Mesenchymal stem cell (in vitro differentiated cells and primary cell): ENCODE measurements at regions not wholly inside any gene's neighbourhood (a gene's known extent, or its start where the extent isn't known, plus 50 kb on each side); places are given as distances from the start of the nearest gene placed in this dataset.
"Not testable (repeated sequence)": the region's sequence is repeated elsewhere in the genome, so short reads cannot be mapped to it uniquely, and the experiment has no call there.

Experiments
- DNase-seq: peaks from one replicate; pipeline ENCODE4 v3.0.0-alpha.2; 2013
- H2AFZ ChIP-seq: one replicate; pipeline ENCODE4 v1.6.1; 2013; ENCODE audit warnings: low read depth, mild to moderate bottlenecking, control low read depth, inconsistent platforms, low read length, moderate library complexity
- H2AK5ac ChIP-seq: 2 replicates; pipeline ENCODE4 v1.6.1; 2013; ENCODE audit warnings: low read length, moderate library complexity, mild to moderate bottlenecking, inconsistent platforms; ENCODE audit not compliant: severe bottlenecking
- H2BK120ac ChIP-seq: one replicate; pipeline ENCODE4 v1.6.1; 2013; ENCODE audit warnings: low read depth, mild to moderate bottlenecking, inconsistent platforms, low read length, moderate library complexity
- H2BK12ac ChIP-seq, 2 experiments: one replicate each; pipeline ENCODE4 v1.6.1; 2013; ENCODE audit warnings: inconsistent platforms in 2 of 2, low read length in 2 of 2, mild to moderate bottlenecking in 2 of 2, moderate library complexity in 2 of 2, control low read depth in 1 of 2
- H2BK15ac ChIP-seq: one replicate; pipeline ENCODE4 v1.6.1; 2013; ENCODE audit warnings: mild to moderate bottlenecking, low read depth, inconsistent platforms; ENCODE audit not compliant: poor library complexity, severe bottlenecking
- H2BK5ac ChIP-seq: 2 replicates; pipeline ENCODE4 v1.6.1; 2013; ENCODE audit warnings: low read depth, mild to moderate bottlenecking, low read length, control low read depth, inconsistent platforms; ENCODE audit not compliant: poor library complexity, severe bottlenecking
- H3K14ac ChIP-seq, 2 experiments: one replicate each; pipeline ENCODE4 v1.6.1; 2013; ENCODE audit warnings: inconsistent platforms in 2 of 2, low read length in 2 of 2, control low read depth in 1 of 2, mild to moderate bottlenecking in 1 of 2, moderate library complexity in 1 of 2
- H3K18ac ChIP-seq, 2 experiments: one replicate each; pipeline ENCODE4 v1.6.1; 2013; ENCODE audit warnings: inconsistent platforms in 2 of 2, low read length in 2 of 2, control low read depth in 1 of 2, low read depth in 1 of 2, mild to moderate bottlenecking in 1 of 2
- H3K23ac ChIP-seq, 2 experiments: one replicate each; pipeline ENCODE4 v1.6.1; 2013; ENCODE audit warnings: inconsistent platforms in 2 of 2, low read length in 2 of 2, mild to moderate bottlenecking in 2 of 2, moderate library complexity in 2 of 2, control low read depth in 1 of 2
- H3K27ac ChIP-seq: 2 replicates; pipeline ENCODE4 v1.5.1; 2013; ENCODE audit warnings: mild to moderate bottlenecking, moderate library complexity, low read length, control low read depth, inconsistent platforms; ENCODE audit not compliant: poor library complexity, severe bottlenecking
- H3K27me3 ChIP-seq, 2 experiments: 2 replicates each; pipeline versions ENCODE4 v1.6.1 to v1.7.0; 2013; ENCODE audit warnings: low read length in 2 of 2, mild to moderate bottlenecking in 2 of 2, moderate library complexity in 2 of 2, control low read depth in 1 of 2, inconsistent platforms in 1 of 2; ENCODE audit not compliant: control insufficient read depth in 1 of 2, insufficient read depth in 1 of 2
- H3K36me3 ChIP-seq, 2 experiments: 2 replicates each; pipeline versions ENCODE4 v1.6.1 to v1.7.0; 2013; ENCODE audit warnings: low read length in 2 of 2, control low read depth in 1 of 2, inconsistent platforms in 1 of 2, low read depth in 1 of 2, mild to moderate bottlenecking in 1 of 2; ENCODE audit not compliant: insufficient read depth in 2 of 2, control insufficient read depth in 1 of 2
- H3K4ac ChIP-seq, 2 experiments: one replicate each; pipeline ENCODE4 v1.6.1; 2013; ENCODE audit warnings: inconsistent platforms in 2 of 2, low read length in 2 of 2, mild to moderate bottlenecking in 2 of 2, moderate library complexity in 2 of 2, control low read depth in 1 of 2, low read depth in 1 of 2
- H3K4me1 ChIP-seq: 2 replicates; pipeline ENCODE4 v1.6.1; 2013; ENCODE audit warnings: low read depth, low read length, control low read depth; ENCODE audit not compliant: control insufficient read depth, insufficient read depth
- H3K4me2 ChIP-seq: 2 replicates; pipeline ENCODE4 v1.6.1; 2013; ENCODE audit warnings: low read length, mild to moderate bottlenecking, inconsistent platforms; ENCODE audit not compliant: poor library complexity, severe bottlenecking
- H3K4me3 ChIP-seq, 2 experiments: 2 replicates each; pipeline versions ENCODE4 v1.5.1 to v1.7.0; 2013; ENCODE audit warnings: low read length in 2 of 2, mild to moderate bottlenecking in 2 of 2, control low read depth in 1 of 2, low read depth in 1 of 2; ENCODE audit not compliant: insufficient read depth in 1 of 2
- H3K79me1 ChIP-seq: replicated peaks from 2 replicates; pipeline ENCODE4 v1.6.1; 2013; ENCODE audit warnings: mild to moderate bottlenecking, control low read depth, low read length, inconsistent platforms; ENCODE audit not compliant: poor library complexity, severe bottlenecking
- H3K9ac ChIP-seq: 2 replicates; pipeline ENCODE4 v1.7.0; 2013; ENCODE audit warnings: mild to moderate bottlenecking, low read length, moderate library complexity
- H3K9me3 ChIP-seq: 2 replicates; pipeline ENCODE4 v1.7.0; 2013; ENCODE audit warnings: mild to moderate bottlenecking, low read length; ENCODE audit not compliant: control insufficient read depth
- H4K8ac ChIP-seq: one replicate; pipeline ENCODE4 v1.6.1; 2013; ENCODE audit warnings: inconsistent platforms, mild to moderate bottlenecking, low read length, moderate library complexity
- H4K91ac ChIP-seq: one replicate; pipeline ENCODE4 v1.6.1; 2013; ENCODE audit warnings: mild to moderate bottlenecking, low read length, inconsistent platforms
- WGBS: methylation state at CpG from one replicate; pipeline ENCODE4 v1.1.7; 2013; ENCODE audit warnings: mixed read lengths; 5-methylcytosine and 5-hydroxymethylcytosine counted together

- Histone ChIP-seq H3K36me3 (no peaks in the 10 kb centered on the region), H2AFZ (no peak overlapping the region), H2BK15ac (no peak overlapping the region), H3K23ac (no peak overlapping the region), H3K27ac (no peak overlapping the region), H3K4me2 (no peak overlapping the region), H3K79me1 (no peaks in the 10 kb centered on the region), H3K18ac (no peak overlapping the region), H3K9me3 (no peaks in the 10 kb centered on the region), H2BK5ac (no peak overlapping the region), H3K27me3 (no peaks in the 10 kb centered on the region), H3K4me3 (no peak overlapping the region), H3K9ac (no peak overlapping the region), H2BK12ac (no peak overlapping the region), H4K8ac (no peak overlapping the region), H3K4ac (no peak overlapping the region), H2BK120ac (no peak overlapping the region), H2AK5ac (no peak overlapping the region), H3K4me1 (no peaks in the 10 kb centered on the region), H3K14ac (no peak overlapping the region), H4K91ac (no peak overlapping the region)
- WGBS, result 87% methylated on average over 16 of the region's 16 CpGs
- no peak for DNase-seq
These were observed 205.1 kb downstream of the MEMO1 start for GRCh38 chr2:31805688-31806087.

GRCh38 chr2:31803481-31804153 is 207.2 kb downstream of the MEMO1 start:
- not testable (repeated sequence) for H4K8ac ChIP-seq, H3K9me3 ChIP-seq, H3K27me3 ChIP-seq, H2BK120ac ChIP-seq, H3K23ac ChIP-seq, H2AFZ ChIP-seq, H2BK12ac ChIP-seq, H2BK5ac ChIP-seq, H3K36me3 ChIP-seq, H3K4me2 ChIP-seq, H3K4me3 ChIP-seq, H3K4me1 ChIP-seq, H3K79me1 ChIP-seq, H3K4ac ChIP-seq, H3K14ac ChIP-seq, H2BK15ac ChIP-seq, H3K18ac ChIP-seq, H3K9ac ChIP-seq, H2AK5ac ChIP-seq, H3K27ac ChIP-seq, H4K91ac ChIP-seq, DNase-seq
- 93% methylated on average over 42 of the region's 44 CpGs for WGBS

- H2BK120ac ChIP-seq, result no peak overlapping the region
- no peak overlapping the region for H3K14ac ChIP-seq
- no peak overlapping the region for H4K8ac ChIP-seq
These were observed 208.1 kb downstream of the MEMO1 start for GRCh38 chr2:31802711-31803110.

GRCh38 chr2:31799282-31799681 is 211.5 kb downstream of the MEMO1 start:
- not testable (repeated sequence) for H3K36me3 ChIP-seq, H3K4me2 ChIP-seq, H4K8ac ChIP-seq, H3K9me3 ChIP-seq, H4K91ac ChIP-seq, H2BK12ac ChIP-seq, H3K27ac ChIP-seq, H3K4me3 ChIP-seq, H2AK5ac ChIP-seq, H2BK120ac ChIP-seq, H3K18ac ChIP-seq, H3K4ac ChIP-seq, H2BK15ac ChIP-seq, H2AFZ ChIP-seq, H3K9ac ChIP-seq, H3K14ac ChIP-seq, H2BK5ac ChIP-seq, H3K4me1 ChIP-seq, H3K23ac ChIP-seq, DNase-seq, H3K27me3 ChIP-seq, H3K79me1 ChIP-seq
- 87% methylated on average over 3 of the region's 4 CpGs for WGBS

More at GRCh38 chr2:31802711-31803110, 208.1 kb downstream of the MEMO1 start:
- no peak overlapping the region for H3K18ac ChIP-seq
- H3K4me1 ChIP-seq, result no peaks in the 10 kb centered on the region
- WGBS, result 96% methylated on average over 6 of the region's 7 CpGs
- no peak overlapping the region for H2BK12ac ChIP-seq
- H3K79me1 ChIP-seq, result no peaks in the 10 kb centered on the region
- no peak overlapping the region for H2BK15ac ChIP-seq
- H3K9ac ChIP-seq, result no peak overlapping the region
- no peak overlapping the region for H3K27ac ChIP-seq
- no peak for DNase-seq
- H3K4me3 ChIP-seq, result no peak overlapping the region
- H3K4me2 ChIP-seq, result no peak overlapping the region
- no peaks in the 10 kb centered on the region for H3K36me3 ChIP-seq
- H3K27me3 ChIP-seq, result no peaks in the 10 kb centered on the region
- no peak overlapping the region for H3K23ac ChIP-seq
- no peak overlapping the region for H2BK5ac ChIP-seq
- no peak overlapping the region for H2AK5ac ChIP-seq
- H4K91ac ChIP-seq, result no peak overlapping the region
- no peak overlapping the region for H3K4ac ChIP-seq
- H2AFZ ChIP-seq, result no peak overlapping the region
- no peaks in the 10 kb centered on the region for H3K9me3 ChIP-seq
